ENCODE measurements at regions not wholly inside any gene's neighbourhood (a gene's known extent, or its start where the extent isn't known, plus 50 kb on each side); places are given as distances from the start of the nearest gene placed in this dataset.

DNA sequence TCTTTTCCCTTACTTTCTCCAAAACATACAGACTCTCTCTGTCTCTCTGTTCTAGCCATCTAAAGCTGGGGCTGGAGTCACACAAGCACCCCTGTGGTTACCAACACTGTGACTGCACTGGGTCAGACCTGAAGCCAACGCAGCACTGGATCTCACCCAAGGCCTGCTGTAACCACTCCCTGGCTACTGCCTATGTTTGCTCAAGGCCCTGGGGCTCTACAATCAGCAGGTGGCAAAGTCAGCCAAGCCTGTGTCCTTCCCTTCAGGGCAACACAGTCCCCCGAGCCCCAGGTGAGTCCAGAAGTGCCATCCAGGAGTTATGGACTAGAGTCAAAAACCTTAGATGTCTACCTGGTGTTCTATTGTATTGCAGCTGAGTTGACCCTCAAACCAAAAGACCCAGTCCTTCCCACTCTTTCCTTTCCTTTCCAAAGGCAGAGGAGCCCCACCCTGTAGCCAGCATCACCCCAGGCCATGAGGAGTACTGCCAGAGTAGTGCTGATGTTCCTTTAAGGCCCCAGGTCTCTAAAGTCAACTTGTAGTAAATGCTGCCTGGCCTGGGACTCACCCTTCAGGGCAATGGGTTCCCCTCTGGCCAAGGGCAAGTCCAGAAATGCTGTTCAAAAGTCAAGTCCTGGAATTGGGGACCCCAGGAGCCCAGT is 58.8 kb upstream of the RAP2C start:
- in situ Hi-C loops (cut with MboI; ENCODE audit: low sequenced_read_pairs): no loop called here
- POLR2A ChIA-PET (ENCODE audit: unreplicated experiment): no interaction called here

More for the DNA sequence above, 58.8 kb upstream of the RAP2C start:
- Histone ChIP-seq H3K4ac (ENCODE audit: low read depth, low read length) (no peak overlapping the region), H4K20me1 (ENCODE audit: insufficient read depth, low read length) (no peaks in the 10 kb centered on the region), H3K56ac (ENCODE audit: extremely low read depth, insufficient read depth, low read length) (no peak overlapping the region), H3K4me3 (ENCODE audit: insufficient read depth, low read depth, low read length) (no peak overlapping the region), H3K18ac (ENCODE audit: low read depth, low read length) (no peak overlapping the region), H2BK120ac (ENCODE audit: low read depth, low read length) (no peak overlapping the region), H2AFZ (replicated peaks; ENCODE audit: low read length, poor library complexity) (no peak overlapping the region), H3K9me1 (ENCODE audit: insufficient read depth, low read length) (no peaks in the 10 kb centered on the region), H4K8ac (ENCODE audit: low read depth in 2 of 2, low read length in 2 of 2) (no peak overlapping the region), H3K23ac (ENCODE audit: low read depth, low read length) (no peak overlapping the region), H4K91ac (ENCODE audit: insufficient read depth, low read depth, low read length) (no peak overlapping the region), H2BK15ac (ENCODE audit: low read depth, low read length) (no peak overlapping the region), H2BK20ac (ENCODE audit: low read depth, low read length) (no peak overlapping the region), H3K9me3 (ENCODE audit: control insufficient read depth, insufficient read depth, low read length) (no peaks in the 10 kb centered on the region), H3K27me3 (ENCODE audit: control insufficient read depth, insufficient read depth, low read length) (peaks cover 3% of the 10 kb centered on the region; the same call in 1 of the 2 replicates), H3K79me1 (ENCODE audit: low read depth in 1 of 2, low read length in 2 of 2) (no peaks in the 10 kb centered on the region), H2AK5ac (ENCODE audit: low read depth, low read length) (no peak overlapping the region), H2BK5ac (ENCODE audit: low read depth, low read length, poor library complexity, severe bottlenecking) (no peak overlapping the region), H3K4me1 (ENCODE audit: control insufficient read depth, insufficient read depth, low read length) (no peaks in the 10 kb centered on the region), H3K14ac (replicated peaks; ENCODE audit: low read depth, low read length) (no peak overlapping the region), H4K5ac (ENCODE audit: low read depth, low read length) (no peak overlapping the region), H3K36me3 (ENCODE audit: control insufficient read depth, insufficient read depth, low read length) (no peaks in the 10 kb centered on the region), H3K9ac (ENCODE audit: low read depth, low read length) (no peak overlapping the region), H3K4me2 (ENCODE audit: low read depth, low read length) (no peak overlapping the region), H2AK9ac (replicated peaks; ENCODE audit: low read depth, low read length, poor library complexity) (no peak overlapping the region), H3K27ac (ENCODE audit: insufficient read depth, low read length) (no peak overlapping the region)
- WGBS, 2 experiments (ENCODE audit: extremely low coverage in 2 of 2, insufficient read length in 1 of 2): no CpG with 5 or more reads among the region's 2 CpGs
- CTCF ChIA-PET: no interaction called here
- dilution Hi-C loops (cut with HindIII; ENCODE audit: low sequenced_read_pairs, unreplicated experiment) (no loop called here), intact Hi-C loops (cut with micrococcal nuclease) (no loop called here)
- ATAC-seq (ENCODE audit: low read depth) (no peak), DNase-seq (no peak)
- no peak for TF ChIP-seq CEBPB (IDR thresholded peaks at IDR 0.05; ENCODE audit: low read depth, low read length)
- TF ChIP-seq, protein P1, sequence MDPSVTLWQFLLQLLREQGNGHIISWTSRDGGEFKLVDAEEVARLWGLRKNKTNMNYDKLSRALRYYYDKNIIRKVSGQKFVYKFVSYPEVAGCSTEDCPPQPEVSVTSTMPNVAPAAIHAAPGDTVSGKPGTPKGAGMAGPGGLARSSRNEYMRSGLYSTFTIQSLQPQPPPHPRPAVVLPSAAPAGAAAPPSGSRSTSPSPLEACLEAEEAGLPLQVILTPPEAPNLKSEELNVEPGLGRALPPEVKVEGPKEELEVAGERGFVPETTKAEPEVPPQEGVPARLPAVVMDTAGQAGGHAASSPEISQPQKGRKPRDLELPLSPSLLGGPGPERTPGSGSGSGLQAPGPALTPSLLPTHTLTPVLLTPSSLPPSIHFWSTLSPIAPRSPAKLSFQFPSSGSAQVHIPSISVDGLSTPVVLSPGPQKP (IDR thresholded peaks at IDR 0.05; ENCODE audit: borderline replicate concordance, low read depth, low read length): no peak
- no peak for TF ChIP-seq SMC3 (IDR thresholded peaks at IDR 0.05; ENCODE audit: low read depth, low read length)
- TF ChIP-seq MXI1 (IDR thresholded peaks at IDR 0.05; ENCODE audit: borderline replicate concordance, low read depth, low read length): no peak
- TF ChIP-seq BHLHE40 (IDR thresholded peaks at IDR 0.05; ENCODE audit: low read depth, low read length): no peak
- TF ChIP-seq RCOR1 (IDR thresholded peaks at IDR 0.05; ENCODE audit: insufficient replicate concordance, low read length): no peak
- TF ChIP-seq, protein P2, sequence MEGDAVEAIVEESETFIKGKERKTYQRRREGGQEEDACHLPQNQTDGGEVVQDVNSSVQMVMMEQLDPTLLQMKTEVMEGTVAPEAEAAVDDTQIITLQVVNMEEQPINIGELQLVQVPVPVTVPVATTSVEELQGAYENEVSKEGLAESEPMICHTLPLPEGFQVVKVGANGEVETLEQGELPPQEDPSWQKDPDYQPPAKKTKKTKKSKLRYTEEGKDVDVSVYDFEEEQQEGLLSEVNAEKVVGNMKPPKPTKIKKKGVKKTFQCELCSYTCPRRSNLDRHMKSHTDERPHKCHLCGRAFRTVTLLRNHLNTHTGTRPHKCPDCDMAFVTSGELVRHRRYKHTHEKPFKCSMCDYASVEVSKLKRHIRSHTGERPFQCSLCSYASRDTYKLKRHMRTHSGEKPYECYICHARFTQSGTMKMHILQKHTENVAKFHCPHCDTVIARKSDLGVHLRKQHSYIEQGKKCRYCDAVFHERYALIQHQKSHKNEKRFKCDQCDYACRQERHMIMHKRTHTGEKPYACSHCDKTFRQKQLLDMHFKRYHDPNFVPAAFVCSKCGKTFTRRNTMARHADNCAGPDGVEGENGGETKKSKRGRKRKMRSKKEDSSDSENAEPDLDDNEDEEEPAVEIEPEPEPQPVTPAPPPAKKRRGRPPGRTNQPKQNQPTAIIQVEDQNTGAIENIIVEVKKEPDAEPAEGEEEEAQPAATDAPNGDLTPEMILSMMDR (conservative IDR thresholded peaks at IDR 0.05; ENCODE audit: low read depth, low read length): no peak
- TF ChIP-seq POLR2A (IDR thresholded peaks at IDR 0.05; ENCODE audit: low read depth, low read length): no peak
- no peak for TF ChIP-seq FOS (IDR thresholded peaks at IDR 0.05; ENCODE audit: low read depth, low read length)
- no peak for TF ChIP-seq RAD21 (IDR thresholded peaks at IDR 0.05; ENCODE audit: low read length)
- BruUV-seq (replicated peaks): no TSS peak

Measured in IMR-90 (cell line).